ENCODE measurements at regions not wholly inside any gene's neighbourhood (a gene's known extent, or its start where the extent isn't known, plus 50 kb on each side); places are given as distances from the start of the nearest gene placed in this dataset.

DNA sequence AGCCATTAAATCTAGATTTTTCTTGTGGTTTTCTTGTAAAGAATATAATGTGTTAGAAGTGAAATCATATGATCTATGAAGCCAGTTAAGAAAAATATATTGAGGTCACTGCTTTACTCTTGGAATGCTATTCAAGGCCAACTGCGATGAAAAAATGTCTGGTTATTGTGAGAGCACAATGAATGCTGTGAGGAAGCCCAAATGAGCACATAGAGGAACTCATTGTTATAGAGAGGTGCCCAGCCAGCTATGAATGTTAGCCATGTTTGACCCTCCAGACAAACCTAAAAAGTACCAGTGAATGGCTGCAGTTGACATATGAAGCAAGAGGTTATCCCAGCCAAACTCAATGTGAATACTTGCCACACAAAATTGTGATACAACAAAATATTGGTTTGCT is 359.8 kb upstream of the FAM174A start:
- TF ChIP-seq CTCF (conservative IDR thresholded peaks at IDR 0.05 in 1 of 2, IDR thresholded peaks at IDR 0.05 in 1 of 2; ENCODE audit: low read depth in 1 of 2, low read length in 2 of 2): no peak
- no peak for TF ChIP-seq EZH2 (IDR thresholded peaks at IDR 0.05; ENCODE audit: low read length, missing control alignments)

Measured in fibroblast of lung (primary cell).